ENCODE measurements at regions not wholly inside any gene's neighbourhood (a gene's known extent, or its start where the extent isn't known, plus 50 kb on each side); places are given as distances from the start of the nearest gene placed in this dataset.
"Not testable (repeated sequence)": the region's sequence is repeated elsewhere in the genome, so short reads cannot be mapped to it uniquely, and the experiment has no call there.

GRCh38 chr3:135645541-135645940 lies 320.0 kb upstream of the PPP2R3A start:
- no peak for FAIRE-seq

- FAIRE-seq: no peak
Observed at GRCh38 chr3:135646873-135647272, 318.7 kb upstream of the PPP2R3A start.

GRCh38 chr3:135649361-135649760 lies 316.2 kb upstream of the PPP2R3A start:
- FAIRE-seq: no peak

GRCh38 chr3:135650309-135650708 lies 315.2 kb upstream of the PPP2R3A start:
- FAIRE-seq: no peak

- FAIRE-seq: no peak
Observed at GRCh38 chr3:135652388-135652787, 313.1 kb upstream of the PPP2R3A start.

DNA sequence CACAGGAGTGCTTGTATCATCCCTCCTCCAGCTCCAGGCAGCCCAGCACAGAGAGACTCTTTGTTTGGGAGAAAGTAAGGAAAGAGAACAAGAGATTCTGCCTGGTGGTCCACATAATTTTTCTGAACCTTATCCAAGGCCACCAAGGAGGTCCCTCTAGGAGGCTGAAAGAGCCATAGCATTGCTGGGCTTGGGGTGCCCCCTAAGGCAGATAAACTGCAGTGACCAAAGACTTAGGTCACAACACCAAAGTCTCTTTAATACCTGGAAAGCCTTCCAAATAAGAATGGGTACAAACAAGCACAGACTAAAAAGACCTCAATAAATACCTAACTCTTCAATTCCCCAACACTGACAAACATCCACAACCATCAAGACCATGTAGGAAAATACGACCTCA lies 310.2 kb upstream of the PPP2R3A start:
- no peak for FAIRE-seq

DNA sequence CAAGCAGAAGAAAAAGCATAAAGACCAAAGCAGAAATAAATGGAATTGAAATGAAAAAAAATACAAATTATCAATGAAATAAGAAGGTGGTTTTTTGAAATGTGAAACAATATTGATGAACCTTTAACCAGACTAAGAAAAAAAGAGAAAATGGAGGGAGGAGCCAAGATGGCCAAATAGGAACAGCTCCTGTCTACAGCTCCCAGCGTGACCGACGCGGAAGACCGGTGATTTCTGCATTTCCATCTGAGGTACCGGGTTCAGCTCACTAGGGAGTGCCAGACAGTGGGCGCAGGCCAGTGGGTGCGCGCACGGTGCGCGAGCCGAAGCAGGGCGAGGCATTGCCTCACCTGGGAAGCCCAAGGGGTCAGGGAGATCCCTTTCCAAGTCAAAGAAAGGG lies 307.1 kb upstream of the PPP2R3A start:
- not testable (repeated sequence) for FAIRE-seq

DNA sequence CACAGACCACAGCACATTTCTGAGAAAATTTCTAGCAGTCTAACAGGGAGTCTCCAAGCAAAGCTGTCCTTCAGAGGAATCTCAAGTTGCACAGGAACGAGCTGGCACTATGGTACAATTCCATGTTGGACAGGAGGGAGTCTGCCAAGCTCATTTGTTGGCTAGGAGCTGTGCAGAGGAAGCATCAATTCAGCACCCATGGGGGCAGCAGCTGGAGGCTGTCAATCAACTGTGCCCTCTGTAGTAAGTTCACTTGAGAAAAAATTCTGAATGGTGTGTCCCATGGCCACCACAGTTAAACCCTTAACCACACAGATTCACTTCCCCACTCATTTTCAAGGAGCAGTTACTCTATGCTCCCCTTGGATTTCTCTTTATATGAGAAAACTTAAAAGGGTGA lies 298.5 kb upstream of the PPP2R3A start:
- FAIRE-seq: no peak

DNA sequence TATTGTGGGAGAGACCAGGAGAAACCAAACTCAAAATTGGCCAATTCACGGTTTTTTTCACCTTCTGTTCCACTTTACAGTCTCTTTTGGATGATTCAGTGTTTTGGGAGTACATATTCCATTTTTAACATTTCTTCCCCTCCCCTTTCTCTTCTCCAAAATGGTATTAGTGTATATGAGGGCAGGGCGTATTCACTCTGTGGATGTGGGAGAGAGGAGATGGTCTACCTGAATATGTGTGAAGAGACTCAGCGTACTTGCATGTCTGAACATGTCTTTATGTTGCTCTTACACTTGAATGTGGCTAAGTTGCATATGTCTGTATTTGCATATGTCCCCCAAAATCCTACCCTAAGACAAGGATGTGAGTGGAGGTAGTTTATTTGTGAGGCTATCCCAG lies 291.0 kb upstream of the PPP2R3A start:
- FAIRE-seq: no peak

DNA sequence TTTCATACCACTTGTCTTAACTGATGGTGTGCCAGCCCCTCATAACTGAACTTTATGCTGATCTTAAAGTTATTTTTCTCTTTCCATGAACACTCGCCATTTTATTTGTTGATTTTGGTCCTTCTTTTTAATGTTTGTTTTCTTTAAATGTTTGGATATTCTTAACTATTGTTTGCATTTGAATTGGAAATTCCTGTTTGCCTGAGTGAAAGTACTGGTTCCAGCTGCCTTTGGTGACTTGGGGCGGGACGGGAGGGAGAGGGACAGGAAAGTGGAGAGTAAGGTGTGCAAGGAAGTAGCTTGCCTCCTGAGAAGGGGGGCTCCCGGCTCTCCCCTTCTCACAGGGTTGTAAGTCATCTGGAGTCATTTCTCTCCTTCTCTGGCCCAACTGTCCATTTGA lies 287.1 kb upstream of the PPP2R3A start:
- FAIRE-seq: no peak

DNA sequence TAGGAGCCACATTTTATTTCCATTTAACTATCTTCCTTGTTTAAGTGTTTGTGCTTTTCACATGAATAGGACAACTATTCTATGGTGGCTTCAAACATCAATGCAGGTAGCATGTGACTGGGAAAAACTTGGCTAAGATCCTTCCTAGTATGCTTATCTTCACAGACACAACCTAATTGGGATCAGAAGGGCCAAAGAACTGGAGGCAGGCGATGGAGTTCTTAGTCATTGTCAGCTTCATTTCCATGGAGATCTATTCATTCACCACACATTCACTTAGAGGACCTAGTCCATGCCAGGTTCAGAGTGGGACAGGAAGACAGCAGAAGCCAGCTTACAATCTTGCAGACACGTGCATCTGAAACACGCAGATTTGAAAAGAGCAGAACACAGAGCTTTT lies 277.5 kb upstream of the PPP2R3A start:
- FAIRE-seq: no peak

DNA sequence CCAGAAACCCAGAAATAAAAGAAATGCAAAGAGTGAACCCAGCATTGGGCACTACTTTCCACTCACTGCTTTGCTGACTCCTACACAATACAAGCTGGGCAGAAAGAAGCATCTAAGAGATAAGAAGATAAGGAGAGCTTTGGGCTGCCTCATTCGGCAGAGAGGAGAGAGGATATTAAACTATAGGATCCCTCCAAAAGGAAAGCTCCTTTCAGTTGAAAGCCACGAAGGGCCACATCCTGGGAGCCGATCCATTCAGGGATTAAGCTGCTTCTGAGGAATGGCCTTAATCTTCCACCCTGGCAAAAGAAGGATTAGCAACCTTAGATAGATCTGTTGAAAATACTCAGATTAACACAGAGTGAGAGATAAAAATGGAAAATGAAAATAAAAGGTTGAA lies 274.9 kb upstream of the PPP2R3A start:
- FAIRE-seq: no peak

DNA sequence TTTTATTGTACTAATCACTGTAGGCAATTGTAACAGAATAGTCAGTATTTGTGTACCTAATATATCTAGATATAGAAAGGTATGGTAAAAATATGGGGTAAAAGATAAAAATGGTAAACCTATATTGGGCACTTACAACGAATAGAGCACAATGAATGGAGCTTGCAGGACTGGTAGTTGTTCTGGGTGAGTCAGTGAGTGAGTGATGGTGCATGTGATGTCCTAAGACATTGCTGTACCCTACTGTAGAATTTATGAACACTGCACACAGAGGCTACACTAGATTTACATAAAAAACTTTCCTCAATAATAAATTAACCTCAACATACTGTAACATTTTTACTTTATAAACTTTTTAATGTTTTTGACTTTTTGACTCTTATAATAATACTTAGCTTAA lies 274.3 kb upstream of the PPP2R3A start:
- FAIRE-seq: no peak

- no peak for FAIRE-seq
Observed at GRCh38 chr3:135694142-135694541, 271.4 kb upstream of the PPP2R3A start.

- no peak for FAIRE-seq
Observed at GRCh38 chr3:135699741-135700140, 265.8 kb upstream of the PPP2R3A start.

DNA sequence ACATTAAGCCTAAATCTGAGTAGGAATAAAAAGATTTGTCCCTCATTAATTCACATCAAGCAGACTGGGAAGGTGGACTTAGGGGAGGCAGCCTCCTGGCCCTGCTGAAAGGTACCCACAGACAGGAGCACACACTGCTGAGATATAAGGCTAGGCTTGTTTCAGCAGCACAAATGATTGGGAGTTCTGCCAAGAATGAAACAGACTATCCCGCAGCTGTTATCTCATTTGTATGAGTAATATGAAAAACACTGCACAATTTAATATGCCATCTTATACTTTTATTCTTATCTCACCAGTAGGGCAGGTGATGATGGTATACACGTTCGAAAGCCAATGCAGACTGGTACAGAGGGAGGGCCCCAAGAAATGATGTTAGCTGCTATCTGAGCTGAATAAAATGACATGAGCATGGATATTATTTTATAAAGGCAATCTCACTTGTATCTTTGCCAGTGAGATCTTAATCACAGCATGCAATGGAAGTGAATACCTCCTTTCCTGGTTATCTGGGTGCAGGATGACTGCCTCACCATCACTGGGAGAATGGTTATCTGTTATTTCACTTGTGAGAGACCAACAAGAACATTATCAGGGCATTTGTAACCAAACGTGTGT lies 258.7 kb upstream of the PPP2R3A start:
- FAIRE-seq: no peak

DNA sequence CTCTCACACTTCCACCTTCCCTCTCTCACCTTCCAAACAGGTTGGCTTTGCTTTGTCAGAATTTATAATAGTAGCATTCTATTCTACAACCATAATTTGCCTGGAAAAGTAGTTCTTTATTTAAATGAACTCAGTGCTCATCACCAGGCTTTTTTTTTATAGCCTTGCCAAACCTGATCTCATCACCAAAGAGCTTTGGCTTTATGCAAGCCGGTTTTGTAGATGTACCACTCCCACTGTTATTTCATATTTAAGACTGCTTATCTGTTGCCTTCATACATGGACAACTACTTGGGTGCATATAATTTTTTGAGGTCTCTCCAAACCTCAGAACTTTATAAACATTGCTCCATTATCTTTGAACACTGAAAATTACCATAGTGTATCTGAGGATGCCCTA lies 246.1 kb upstream of the PPP2R3A start:
- FAIRE-seq: no peak

- no peak for FAIRE-seq
Observed at GRCh38 chr3:135728007-135728721, 237.4 kb upstream of the PPP2R3A start.

DNA sequence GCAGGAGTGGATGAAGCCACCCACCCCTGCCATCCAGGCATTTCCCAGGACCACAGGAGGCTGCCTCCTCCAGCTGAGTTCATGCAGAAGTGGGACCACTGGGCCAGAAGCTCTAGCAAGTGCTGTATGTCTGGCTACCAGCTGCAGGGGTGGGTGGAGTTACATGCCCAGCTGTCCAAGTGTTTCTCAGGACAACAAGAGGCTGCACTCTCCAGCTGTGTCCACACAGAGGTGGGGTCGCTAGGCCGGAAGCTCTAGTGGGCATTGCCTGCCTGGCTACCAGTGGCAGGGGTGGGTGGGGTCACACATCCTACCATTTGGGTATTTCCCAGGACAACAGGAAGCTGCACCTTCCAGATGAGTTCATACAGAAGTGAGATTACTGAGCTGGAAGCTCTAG lies 234.0 kb upstream of the PPP2R3A start:
- no peak for FAIRE-seq

- FAIRE-seq: no peak
Observed at GRCh38 chr3:135736740-135737139, 228.8 kb upstream of the PPP2R3A start.

DNA sequence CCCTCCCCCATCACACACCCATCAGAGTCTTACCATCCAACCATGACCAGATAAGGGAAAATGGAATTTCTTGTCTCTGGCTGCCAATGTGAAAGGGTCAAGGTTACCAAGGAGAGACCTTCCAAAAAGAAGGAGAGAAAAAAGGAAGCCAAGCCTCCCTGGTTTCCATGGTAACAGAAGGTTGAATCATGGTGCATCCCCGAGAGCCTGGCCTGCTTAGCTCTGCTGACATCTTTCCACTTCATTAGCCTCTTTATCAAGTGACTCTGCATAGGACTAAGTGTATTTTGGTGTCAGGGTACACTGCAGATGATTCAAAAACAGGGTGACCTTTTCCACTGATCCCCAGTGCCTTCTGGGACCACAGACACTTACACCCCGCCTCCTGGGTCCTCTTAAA lies 225.7 kb upstream of the PPP2R3A start:
- FAIRE-seq: no peak

GRCh38 chr3:135740211-135740610 lies 225.3 kb upstream of the PPP2R3A start:
- no peak for FAIRE-seq

GRCh38 chr3:135740751-135741150 lies 224.8 kb upstream of the PPP2R3A start:
- FAIRE-seq: no peak

GRCh38 chr3:135751991-135752390 lies 213.5 kb upstream of the PPP2R3A start:
- FAIRE-seq: no peak

GRCh38 chr3:135752851-135753250 lies 212.7 kb upstream of the PPP2R3A start:
- no peak for FAIRE-seq

Measured in TTC549 (cell line).